Transverse colon (tissue), 4 donors: ENCODE measurements at regions not wholly inside any gene's neighbourhood (a gene's known extent, or its start where the extent isn't known, plus 50 kb on each side); places are given as distances from the start of the nearest gene placed in this dataset.

Experiments used
- CTCF ChIP-seq, 5 experiments: fragments of 200-600 bp in 3 of 5; fragments of 450-650 bp in 2 of 5; sonication (generic) in 3 of 5; IDR thresholded peaks; 1 replicate in 2 of 5; 2 replicates in 3 of 5; pipeline ENCODE4 v1.5.1; 2016 to 2017; ENCODE audit warnings: antibody characterized with exemption in 5 of 5, inconsistent platforms in 3 of 5, mild to moderate bottlenecking in 2 of 5, moderate library complexity in 1 of 5
- EP300 ChIP-seq: sonication (generic); formaldehyde crosslinking; IDR thresholded peaks from one replicate; pipeline ENCODE4 v1.6.1; 2017; ENCODE audit warnings: antibody characterized with exemption, low read depth
- POLR2A ChIP-seq: fragments of 450-650 bp; IDR thresholded peaks from one replicate; pipeline ENCODE4 v1.6.1; 2016; ENCODE audit warnings: antibody characterized with exemption, mild to moderate bottlenecking, moderate library complexity
- POLR2AphosphoS5 ChIP-seq, 3 donors: sonication (generic); formaldehyde crosslinking; IDR thresholded peaks; one replicate each; pipeline ENCODE4 v1.6.1; 2016; ENCODE audit warnings: antibody characterized with exemption in 3 of 3

DNA sequence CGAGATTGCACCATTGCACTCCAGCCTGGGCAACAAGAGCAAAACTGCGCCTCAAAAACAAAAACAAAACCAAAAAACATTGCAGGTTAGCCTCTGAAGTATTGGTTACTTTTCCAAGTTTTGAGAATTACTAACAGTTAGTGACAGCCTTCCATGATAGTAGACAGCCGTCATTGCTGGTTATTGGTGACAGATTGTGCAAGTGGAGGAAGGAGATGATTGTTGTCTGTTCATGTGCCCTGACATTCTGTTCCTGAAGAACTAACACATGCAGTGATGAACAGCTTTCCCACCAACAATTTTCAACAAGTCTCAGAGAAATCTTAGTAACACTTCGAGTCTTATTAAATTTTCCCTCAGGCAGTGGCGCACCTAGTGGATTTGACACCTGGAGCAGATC, 89.3 kb upstream of the NAP1L1 start:
- no peak for TF ChIP-seq CTCF (IDR thresholded peaks at IDR 0.05)
- TF ChIP-seq POLR2AphosphoS5 (IDR thresholded peaks at IDR 0.05) = no peak
- no peak for TF ChIP-seq POLR2A
- no peak for TF ChIP-seq EP300
